22Rv1 (cell line): ENCODE measurements at regions not wholly inside any gene's neighbourhood (a gene's known extent, or its start where the extent isn't known, plus 50 kb on each side); places are given as distances from the start of the nearest gene placed in this dataset.

Experiments used
- ZFX ChIP-seq: fragments of 450-650 bp; IDR thresholded peaks from 2 replicates; pipeline ENCODE4 v1.6.1; 2017; ENCODE audit warnings: antibody characterized with exemption, borderline replicate concordance
- TF ChIP-seq, protein P1 (sequence below): fragments of 450-650 bp; IDR thresholded peaks from 2 replicates; pipeline ENCODE4 v1.5.1; 2017; ENCODE audit warnings: mild to moderate bottlenecking

DNA sequence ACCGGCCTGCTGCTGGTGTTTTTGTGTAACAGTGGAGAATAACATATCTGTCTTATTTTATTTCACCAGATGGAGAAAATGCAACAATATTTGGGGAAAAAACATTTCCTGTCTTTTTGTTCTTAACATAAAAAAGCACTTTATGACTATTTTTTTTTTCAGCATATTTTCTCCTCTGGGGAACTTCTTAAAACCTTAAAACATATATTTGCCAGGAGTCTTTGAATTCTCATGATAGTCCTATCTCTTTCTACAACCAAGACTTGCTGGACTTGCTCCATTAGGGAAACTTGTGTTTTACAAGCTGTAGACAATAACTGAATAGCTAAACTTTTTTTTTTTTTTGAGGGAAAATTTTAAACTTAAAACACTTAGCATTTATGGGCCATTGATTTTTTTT, 98.6 kb upstream of the PRDM1 start:
- TF ChIP-seq, protein P1, sequence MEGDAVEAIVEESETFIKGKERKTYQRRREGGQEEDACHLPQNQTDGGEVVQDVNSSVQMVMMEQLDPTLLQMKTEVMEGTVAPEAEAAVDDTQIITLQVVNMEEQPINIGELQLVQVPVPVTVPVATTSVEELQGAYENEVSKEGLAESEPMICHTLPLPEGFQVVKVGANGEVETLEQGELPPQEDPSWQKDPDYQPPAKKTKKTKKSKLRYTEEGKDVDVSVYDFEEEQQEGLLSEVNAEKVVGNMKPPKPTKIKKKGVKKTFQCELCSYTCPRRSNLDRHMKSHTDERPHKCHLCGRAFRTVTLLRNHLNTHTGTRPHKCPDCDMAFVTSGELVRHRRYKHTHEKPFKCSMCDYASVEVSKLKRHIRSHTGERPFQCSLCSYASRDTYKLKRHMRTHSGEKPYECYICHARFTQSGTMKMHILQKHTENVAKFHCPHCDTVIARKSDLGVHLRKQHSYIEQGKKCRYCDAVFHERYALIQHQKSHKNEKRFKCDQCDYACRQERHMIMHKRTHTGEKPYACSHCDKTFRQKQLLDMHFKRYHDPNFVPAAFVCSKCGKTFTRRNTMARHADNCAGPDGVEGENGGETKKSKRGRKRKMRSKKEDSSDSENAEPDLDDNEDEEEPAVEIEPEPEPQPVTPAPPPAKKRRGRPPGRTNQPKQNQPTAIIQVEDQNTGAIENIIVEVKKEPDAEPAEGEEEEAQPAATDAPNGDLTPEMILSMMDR = no peak
- TF ChIP-seq ZFX = no peak
